GM18517 (cell line): ENCODE measurements at regions not wholly inside any gene's neighbourhood (a gene's known extent, or its start where the extent isn't known, plus 50 kb on each side); places are given as distances from the start of the nearest gene placed in this dataset.
"Not testable (repeated sequence)": the region's sequence is repeated elsewhere in the genome, so short reads cannot be mapped to it uniquely, and the experiment has no call there.

Experiments used
- ATAC-seq: cut with Tn5 transposase; IDR thresholded peaks from one replicate; pipeline ENCODE4 v1.9.1; 2021; ENCODE audit warnings: mild to moderate bottlenecking, moderate library complexity; ENCODE audit not compliant: unreplicated experiment

- ATAC-seq: no peak
Observed at GRCh38 chr5:159493696-159494095, 163.4 kb upstream of the IL12B start.

GRCh38 chr5:159496773-159497172, 166.5 kb upstream of the IL12B start:
- no peak for ATAC-seq

GRCh38 chr5:159497221-159497620, 166.9 kb upstream of the IL12B start:
- ATAC-seq: no peak

GRCh38 chr5:159498630-159499029, 168.3 kb upstream of the IL12B start:
- no peak for ATAC-seq

DNA sequence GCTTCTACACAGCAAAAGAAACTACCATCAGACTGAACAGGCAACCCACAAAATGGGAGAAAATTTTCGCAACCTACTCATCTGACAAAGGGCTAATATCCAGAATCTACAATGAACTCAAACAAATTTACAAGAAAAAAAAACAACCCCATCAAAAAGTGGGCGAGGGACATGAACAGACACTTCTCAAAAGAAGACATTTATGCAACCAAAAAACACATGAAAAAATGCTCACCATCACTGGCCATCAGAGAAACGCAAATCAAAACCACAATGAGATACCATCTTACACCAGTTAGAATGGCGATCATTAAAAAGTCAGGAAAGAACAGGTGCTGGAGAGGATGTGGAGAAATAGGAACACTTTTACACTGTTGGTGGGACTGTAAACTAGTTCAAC, 171.8 kb upstream of the IL12B start:
- ATAC-seq: not testable (repeated sequence)

DNA sequence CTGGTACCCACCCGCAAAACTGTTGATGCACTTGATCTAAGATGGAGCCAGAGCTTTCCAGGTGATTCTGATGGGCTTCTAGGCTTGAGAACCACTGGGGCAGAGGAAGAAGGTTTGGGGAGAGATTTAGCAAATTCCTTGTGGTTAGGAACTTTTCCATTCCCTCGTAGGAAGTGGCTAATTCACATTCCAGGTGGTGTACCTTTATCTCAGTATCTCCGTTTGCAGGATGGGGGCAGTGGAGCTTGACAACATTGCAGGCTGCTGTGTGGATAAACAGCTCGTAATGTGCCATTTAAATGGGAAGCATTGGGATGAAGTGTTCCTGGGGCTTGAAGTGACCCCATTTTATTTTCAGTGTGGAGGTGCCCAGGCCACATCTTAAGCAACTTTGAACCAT, 172.9 kb upstream of the IL12B start:
- no peak for ATAC-seq

DNA sequence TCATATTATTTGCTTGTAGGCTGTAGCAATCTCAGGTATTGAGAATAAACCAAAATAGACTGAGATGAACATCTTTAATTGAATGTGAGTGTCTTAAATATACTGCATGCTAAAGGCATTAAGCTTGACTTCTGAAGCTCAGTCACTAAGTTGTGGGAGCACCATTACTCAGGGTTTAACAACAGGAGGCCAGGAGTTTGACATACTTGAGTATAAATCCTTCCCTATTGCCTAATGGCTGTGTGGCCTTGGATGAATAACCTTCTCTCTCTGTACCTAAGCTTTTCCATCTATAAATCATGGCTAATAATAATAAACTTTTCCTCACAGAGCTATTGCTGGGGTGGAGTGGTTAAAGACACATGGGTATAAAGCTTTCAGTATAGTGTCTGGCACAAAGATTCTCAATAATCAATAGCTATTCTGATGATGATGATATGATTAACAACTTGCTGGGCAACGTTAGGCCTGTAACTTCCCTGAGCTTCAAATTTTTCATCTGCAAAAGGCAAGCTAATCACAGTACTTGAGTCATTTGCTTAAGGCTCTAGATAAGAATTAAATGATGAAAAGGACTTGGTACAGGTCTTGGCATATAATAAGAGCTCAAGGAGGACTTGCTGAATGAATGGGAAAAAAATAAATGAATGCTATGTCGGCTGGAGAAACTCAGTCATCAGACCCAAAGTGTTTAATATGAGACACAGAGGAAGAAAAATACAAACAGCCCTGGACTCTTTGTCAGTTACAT, 174.0 kb upstream of the IL12B start:
- no peak for ATAC-seq

- ATAC-seq: no peak
Observed at GRCh38 chr5:159504857-159505304, 174.6 kb upstream of the IL12B start.

- ATAC-seq: no peak
Observed at GRCh38 chr5:159507055-159507454, 176.8 kb upstream of the IL12B start.

GRCh38 chr5:159507661-159508060, 177.4 kb upstream of the IL12B start:
- no peak for ATAC-seq

- ATAC-seq: no peak
Observed at GRCh38 chr5:159508344-159508743, 178.1 kb upstream of the IL12B start.

DNA sequence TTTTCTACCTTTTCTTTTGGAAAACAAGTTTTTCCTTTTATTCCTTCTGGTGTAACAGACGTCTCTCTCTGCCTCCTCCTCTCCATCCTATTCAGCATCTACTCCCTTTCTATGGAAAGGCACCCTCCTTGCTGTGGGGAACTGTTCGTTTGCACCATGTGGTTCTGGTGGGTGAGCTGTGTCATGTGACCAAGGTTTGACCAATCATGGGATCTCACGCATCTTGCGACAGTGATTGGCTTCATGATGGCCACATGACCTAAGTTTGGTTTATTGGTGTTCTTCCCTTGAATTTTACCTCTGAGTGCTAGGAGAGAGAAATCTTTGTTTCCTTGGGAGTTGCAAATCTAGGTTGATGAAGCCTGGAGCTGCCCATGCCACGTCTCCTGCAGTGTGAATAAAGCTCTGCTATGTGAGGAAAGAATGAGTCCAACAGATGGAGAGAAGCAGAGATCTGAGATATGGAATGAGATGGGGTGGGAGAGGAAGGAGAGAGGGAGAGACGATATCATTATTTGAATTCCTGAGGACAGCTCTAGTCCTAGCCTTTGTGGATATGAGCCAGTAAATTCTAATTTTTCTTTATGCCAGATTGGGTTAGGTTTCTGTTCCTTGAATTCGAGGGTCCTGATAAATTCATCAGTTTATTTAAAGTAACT, 178.8 kb upstream of the IL12B start:
- ATAC-seq: no peak

- no peak for ATAC-seq
Observed at GRCh38 chr5:159510282-159510681, 180.0 kb upstream of the IL12B start.

GRCh38 chr5:159511570-159511969, 181.3 kb upstream of the IL12B start:
- no peak for ATAC-seq

GRCh38 chr5:159512064-159512463, 181.8 kb upstream of the IL12B start:
- ATAC-seq: no peak

DNA sequence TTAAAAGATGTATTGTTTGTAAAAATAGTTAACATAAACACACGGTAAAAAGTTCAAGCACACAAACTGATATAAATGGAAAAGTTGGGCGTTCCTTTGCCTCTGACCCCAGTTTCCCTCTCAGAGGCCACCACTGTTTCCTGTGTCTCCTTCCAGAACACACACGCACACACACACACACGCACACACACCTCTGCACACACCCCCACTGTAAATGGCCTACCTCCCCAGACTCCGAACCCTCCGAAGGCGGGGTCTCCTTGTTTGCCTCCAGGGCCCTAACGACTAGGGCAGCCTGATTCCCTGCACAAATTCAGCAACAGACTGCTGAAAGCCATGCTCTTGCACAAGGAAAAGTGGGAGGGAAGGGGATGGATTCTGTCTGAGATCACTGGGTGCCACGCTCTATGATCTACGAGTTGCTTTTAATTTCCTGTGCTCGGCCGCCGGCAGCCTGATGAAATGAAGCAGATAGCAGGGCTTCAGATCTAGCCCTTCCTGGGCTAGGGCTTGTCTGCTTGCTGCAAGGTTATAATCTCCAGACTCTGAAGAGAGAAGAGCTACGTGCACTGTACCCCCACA, 184.0 kb upstream of the IL12B start:
- no peak for ATAC-seq

DNA sequence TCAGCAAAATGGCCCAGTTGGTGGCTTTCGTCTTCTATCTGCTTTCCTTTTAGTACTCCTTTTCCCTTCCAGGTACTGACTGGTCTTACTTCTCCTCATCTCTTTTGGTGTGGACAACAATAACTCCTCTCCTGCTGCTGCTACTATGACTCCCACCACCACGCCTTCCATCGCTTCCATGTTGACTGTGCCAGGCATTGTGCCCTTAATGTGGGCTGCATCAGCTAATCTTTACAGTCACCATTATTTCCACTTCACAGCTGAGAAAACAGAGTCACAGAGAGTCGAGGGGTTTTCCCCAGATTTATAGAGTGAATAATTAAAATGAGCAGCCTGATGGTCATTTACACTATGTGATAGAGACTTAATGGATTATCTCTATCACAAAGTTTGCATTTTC, 184.9 kb upstream of the IL12B start:
- no peak for ATAC-seq

DNA sequence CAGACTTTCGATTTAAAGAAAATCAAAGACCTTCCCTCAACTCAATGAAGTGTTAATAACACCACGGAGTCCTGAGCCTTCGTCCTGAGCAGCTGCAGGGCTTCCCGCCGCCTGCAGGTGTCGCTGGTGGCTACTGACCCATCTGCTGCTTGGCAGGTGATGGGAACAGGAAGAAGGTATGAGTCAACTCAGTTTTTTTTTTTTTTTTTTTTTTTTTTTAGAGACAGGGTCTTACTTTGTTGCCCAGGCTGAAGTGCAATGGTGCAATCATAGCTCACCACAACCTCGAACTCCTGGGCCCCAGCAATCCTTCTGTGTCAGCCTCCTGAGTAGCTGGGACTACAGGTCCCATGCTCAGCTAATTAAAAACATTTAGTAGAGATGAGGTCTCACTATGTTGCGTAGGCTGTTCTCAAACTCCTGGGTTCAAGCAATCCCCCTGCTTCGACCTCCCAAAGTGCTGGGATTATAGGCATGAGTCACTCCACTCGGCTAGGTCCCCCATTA, 185.7 kb upstream of the IL12B start:
- ATAC-seq: peak; percentile 93

- ATAC-seq: no peak
Observed at GRCh38 chr5:159518371-159518770, 188.1 kb upstream of the IL12B start.

DNA sequence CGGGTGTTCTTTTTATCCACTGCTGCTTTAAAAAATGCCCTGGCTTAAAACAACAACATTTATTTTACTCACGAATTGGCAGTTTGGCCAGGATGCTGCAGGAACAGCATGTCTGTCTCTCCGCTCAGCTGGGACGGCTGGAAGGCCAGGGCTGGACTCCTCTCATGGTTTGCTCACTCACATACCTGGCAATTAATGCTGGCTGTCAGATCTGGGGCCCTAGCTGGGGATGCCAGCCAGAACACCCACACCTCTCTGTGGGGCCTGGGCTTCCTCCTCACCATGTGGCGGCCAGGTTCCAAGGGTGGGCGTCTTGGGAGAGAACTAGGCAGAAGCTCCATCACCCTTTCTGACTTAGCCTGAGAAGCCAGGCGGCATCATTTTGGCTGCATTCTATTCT, 189.1 kb upstream of the IL12B start:
- ATAC-seq: no peak

DNA sequence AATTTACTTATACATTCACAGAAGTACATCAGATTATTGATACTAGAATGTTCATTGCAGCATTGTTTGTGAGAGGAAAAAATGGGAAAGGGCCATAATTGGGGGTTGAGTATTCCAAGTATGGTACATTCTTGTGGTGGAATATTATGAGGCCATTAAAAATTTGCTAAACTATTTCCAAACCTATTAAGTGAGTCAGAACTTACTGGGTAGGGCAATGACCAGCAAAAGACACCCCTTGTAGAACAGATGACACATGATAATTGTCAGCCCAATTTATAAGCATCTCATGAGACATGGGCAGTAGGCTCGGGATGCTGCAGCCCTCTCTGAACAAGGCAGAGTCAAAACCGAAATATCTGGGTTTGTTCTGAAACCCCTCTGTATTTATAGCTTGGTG, 192.6 kb upstream of the IL12B start:
- ATAC-seq: no peak

DNA sequence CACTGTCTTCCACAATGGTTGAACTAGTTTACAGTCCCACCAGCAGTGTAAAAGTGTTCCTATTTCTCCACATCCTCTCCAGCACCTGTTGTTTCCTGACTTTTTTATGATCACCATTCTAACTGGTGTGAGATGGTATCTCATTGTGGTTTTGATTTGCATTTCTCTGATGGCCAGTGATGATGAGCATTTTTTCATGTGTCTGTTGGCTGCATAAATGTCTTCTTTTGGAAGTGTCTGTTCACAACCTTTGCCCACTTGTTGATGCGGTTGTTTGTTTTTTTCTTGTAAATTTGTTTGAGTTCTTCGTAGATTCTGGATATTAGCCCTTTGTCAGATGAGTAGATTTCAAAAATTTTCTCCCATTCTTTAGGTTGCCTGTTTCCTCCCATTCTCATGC, 194.0 kb upstream of the IL12B start:
- ATAC-seq: not testable (repeated sequence)
